GM18873 (cell line): ENCODE measurements at regions not wholly inside any gene's neighbourhood (a gene's known extent, or its start where the extent isn't known, plus 50 kb on each side); places are given as distances from the start of the nearest gene placed in this dataset.

ENCODE experiments used
- ATAC-seq: cut with Tn5 transposase; IDR thresholded peaks from one replicate; pipeline ENCODE4 v1.9.1; 2021; ENCODE audit warnings: mild to moderate bottlenecking, moderate library complexity, moderate number of reproducible peaks; ENCODE audit not compliant: unreplicated experiment, low FRiP score

- ATAC-seq = no peak
Measured at GRCh38 chr20:48469026-48469425, 358.8 kb downstream of the PREX1 start.

- ATAC-seq = no peak
Measured at GRCh38 chr20:48468571-48468970, 359.2 kb downstream of the PREX1 start.

GRCh38 chr20:48467622-48468021 lies 360.2 kb downstream of the PREX1 start:
- no peak for ATAC-seq

GRCh38 chr20:48465271-48465670 lies 362.5 kb downstream of the PREX1 start:
- no peak for ATAC-seq

- no peak for ATAC-seq
Measured at GRCh38 chr20:48463916-48464315, 363.9 kb downstream of the PREX1 start.

- ATAC-seq = no peak
Measured at GRCh38 chr20:48463096-48463720, 364.6 kb downstream of the PREX1 start.

GRCh38 chr20:48461735-48462119 lies 366.1 kb downstream of the PREX1 start:
- no peak for ATAC-seq

- no peak for ATAC-seq
Measured at GRCh38 chr20:48461091-48461734, 366.6 kb downstream of the PREX1 start.

- no peak for ATAC-seq
Measured at GRCh38 chr20:48460681-48461080, 367.1 kb downstream of the PREX1 start.

GRCh38 chr20:48459722-48460395 lies 367.9 kb downstream of the PREX1 start:
- no peak for ATAC-seq

- no peak for ATAC-seq
Measured at GRCh38 chr20:48458601-48459385, 369.0 kb downstream of the PREX1 start.

GRCh38 chr20:48458003-48458377 lies 369.8 kb downstream of the PREX1 start:
- no peak for ATAC-seq

- ATAC-seq = no peak
Measured at GRCh38 chr20:48457193-48458002, 370.4 kb downstream of the PREX1 start.

GRCh38 chr20:48456366-48457192 lies 371.2 kb downstream of the PREX1 start:
- no peak for ATAC-seq

GRCh38 chr20:48455651-48456365 lies 372.0 kb downstream of the PREX1 start:
- ATAC-seq = no peak

- ATAC-seq = no peak
Measured at GRCh38 chr20:48454671-48455490, 372.9 kb downstream of the PREX1 start.

- ATAC-seq = no peak
Measured at GRCh38 chr20:48453477-48454093, 374.2 kb downstream of the PREX1 start.

- ATAC-seq = no peak
Measured at GRCh38 chr20:48451401-48451800, 376.4 kb downstream of the PREX1 start.
